HG03439 (cell line): ENCODE measurements at regions not wholly inside any gene's neighbourhood (a gene's known extent, or its start where the extent isn't known, plus 50 kb on each side); places are given as distances from the start of the nearest gene placed in this dataset.
"Not testable (repeated sequence)": the region's sequence is repeated elsewhere in the genome, so short reads cannot be mapped to it uniquely, and the experiment has no call there.

Source experiments
- ATAC-seq: cut with Tn5 transposase; IDR thresholded peaks from one replicate; pipeline ENCODE4 v1.9.1; 2021; ENCODE audit warnings: mild to moderate bottlenecking, moderate library complexity; ENCODE audit not compliant: unreplicated experiment

GRCh38 chr6:67686225-67686624, 948.9 kb upstream of the ADGRB3 start:
- ATAC-seq: not testable (repeated sequence)

DNA sequence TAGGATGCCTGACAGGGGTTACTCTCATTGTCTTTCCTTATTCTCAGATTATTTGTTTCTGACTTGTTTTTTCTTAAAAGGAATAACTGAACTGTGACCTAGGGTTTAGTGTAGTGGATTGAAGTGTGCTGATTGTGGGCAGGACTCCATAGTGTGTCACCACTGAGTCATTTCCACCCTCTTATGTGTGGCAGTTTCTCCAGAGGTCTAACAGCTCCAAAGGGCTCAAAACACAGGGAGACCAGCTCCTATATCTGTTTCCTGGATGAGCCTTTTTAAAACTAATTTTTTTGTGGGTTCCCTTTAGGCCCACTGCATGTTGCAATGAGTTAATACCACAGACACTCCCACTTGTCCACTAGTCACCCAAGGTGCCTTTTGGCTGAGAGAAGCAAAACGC, 951.1 kb upstream of the ADGRB3 start:
- ATAC-seq: no peak

DNA sequence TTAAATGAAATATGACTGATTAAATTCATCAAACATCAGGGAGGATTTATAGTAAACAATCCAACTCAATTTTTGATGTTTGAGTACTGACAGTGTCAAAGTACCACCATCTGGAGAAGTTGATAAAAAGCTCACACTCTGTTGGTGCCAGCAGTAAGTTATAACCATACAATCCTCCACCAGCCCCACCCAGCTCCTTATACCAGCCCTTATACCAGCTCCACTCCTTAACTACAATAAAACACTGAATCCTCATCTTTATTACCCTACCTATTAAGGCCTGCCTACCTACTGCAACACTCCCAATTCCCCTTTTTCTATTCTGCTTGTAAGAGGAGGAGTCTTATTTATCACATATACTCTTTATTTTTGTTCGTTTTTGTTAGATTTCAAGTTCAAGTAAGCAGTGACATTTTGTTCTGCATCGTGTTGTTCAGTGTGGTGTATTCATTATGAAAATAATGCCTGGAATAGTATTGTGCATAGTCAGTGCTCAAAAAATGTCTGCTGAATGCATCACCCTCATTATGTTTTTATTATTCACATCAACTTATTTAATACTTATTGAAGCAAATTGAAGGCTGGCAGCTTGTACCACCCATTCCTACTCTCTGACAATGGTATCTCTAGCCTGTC, 954.7 kb upstream of the ADGRB3 start:
- ATAC-seq: no peak

- no peak for ATAC-seq
Measured at GRCh38 chr6:67679566-67680296, 955.4 kb upstream of the ADGRB3 start.

GRCh38 chr6:67676892-67677291, 958.2 kb upstream of the ADGRB3 start:
- ATAC-seq: no peak

DNA sequence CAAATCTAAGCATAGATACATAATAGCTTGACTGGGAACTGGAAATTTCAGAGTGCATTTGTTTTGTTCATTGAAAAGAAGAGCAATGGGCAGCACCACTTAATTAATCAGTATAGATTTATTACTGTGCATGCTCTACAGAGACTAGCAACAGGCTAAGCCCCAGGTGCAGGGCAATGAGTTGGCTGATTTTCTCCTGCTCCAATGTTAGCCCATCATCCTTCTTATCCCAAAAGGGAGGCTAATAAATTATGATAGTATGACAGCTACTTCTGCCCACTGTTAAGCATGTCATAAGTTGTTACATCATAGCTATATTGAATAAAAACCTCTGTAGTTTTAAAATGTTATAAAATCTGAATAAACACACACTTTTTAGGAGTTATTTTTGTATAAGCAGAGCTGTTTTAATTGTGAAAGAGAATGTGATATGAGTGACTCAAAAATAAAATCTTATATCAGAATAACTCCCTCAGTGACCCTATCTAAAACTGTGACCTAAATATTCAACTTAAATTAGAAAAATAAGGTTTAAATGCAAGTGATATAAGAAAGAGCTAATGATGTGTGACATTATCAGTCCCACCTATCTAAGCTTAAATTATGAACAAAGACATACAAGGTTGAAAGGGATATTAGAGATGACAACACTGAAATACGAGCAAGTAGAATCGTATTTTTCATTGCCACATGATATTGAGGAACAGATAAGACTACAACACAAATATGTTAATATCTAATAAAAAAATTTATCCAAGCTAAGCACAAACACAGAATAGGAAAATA, 967.3 kb upstream of the ADGRB3 start:
- no peak for ATAC-seq

GRCh38 chr6:67666177-67666964, 968.7 kb upstream of the ADGRB3 start:
- no peak for ATAC-seq

- no peak for ATAC-seq
Measured at GRCh38 chr6:67664942-67665341, 970.1 kb upstream of the ADGRB3 start.

DNA sequence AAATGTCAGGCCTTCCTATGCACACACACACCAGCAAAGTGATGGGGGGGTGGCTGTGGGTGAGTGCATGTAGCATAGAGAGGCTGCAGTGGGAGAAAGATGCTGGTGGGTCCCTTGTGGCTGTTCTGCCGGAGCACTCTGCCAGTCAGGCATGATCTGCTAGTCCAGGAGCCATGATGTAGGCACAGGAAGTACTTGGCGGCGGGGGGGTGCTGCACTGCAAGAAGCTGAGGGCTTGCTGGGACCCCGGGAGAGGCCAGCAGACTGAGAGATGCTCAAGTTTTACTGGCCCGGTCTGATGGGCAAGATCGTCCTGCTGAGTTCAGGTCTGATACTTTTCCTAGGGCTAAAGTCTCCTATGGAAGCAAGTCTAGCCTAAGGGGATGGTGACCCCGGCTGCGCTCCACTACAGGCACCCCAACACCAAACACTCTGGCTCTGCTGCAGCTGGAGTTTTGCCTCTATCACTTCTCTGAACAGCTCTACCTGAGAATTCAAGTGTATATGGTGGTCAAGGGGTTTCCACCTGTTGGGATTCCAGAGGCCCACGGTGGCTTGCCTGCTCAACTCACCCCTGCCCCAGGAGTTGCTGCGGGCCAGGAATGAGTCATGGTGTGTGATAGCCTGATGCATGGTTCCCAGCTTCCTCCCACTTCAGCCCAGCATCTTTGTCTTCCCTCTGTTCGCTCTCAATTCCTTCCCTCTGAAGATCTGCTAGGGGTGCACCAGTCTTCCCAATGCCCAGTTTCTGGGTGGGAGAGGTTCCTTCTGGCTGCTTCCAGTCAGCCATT, 971.8 kb upstream of the ADGRB3 start:
- ATAC-seq: no peak

GRCh38 chr6:67653561-67653960, 981.5 kb upstream of the ADGRB3 start:
- no peak for ATAC-seq

DNA sequence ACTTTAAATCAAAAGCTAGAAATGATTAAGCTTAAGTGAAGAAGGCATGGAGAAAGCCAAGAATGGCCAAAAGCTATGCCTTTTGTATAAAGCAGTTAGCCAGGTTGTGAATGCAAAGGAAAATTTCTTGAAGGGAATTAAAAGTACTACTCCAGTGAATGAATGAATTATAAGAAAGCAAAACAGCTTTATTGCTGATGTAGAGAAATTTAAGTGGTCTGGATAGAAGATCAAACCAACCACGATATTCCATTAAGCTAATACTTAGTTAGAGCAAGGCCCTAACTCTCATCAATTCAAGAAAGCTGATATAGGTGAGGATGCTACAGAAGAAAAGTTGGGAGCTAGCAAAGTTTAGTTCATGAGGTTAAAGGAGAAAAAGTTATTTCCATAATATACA, 988.5 kb upstream of the ADGRB3 start:
- ATAC-seq: no peak

DNA sequence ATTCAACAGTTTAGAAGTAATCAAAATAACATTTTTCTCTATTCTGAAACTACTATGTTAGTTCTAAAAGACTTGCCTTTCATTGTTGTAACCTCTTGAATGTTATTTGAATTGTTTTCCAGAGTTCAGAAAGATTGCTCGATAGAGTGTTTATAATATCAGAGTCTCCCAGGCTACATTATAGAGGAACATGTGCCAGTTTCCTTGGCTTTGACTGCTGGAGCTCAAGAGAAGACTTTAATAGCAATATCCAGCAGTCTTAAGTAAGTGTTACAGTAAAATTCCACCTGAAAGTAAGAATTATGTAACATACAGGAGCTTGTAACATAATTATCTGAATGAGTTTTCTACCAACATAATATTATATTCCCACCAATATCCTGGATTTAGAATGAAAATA, 991.8 kb upstream of the ADGRB3 start:
- ATAC-seq: no peak

DNA sequence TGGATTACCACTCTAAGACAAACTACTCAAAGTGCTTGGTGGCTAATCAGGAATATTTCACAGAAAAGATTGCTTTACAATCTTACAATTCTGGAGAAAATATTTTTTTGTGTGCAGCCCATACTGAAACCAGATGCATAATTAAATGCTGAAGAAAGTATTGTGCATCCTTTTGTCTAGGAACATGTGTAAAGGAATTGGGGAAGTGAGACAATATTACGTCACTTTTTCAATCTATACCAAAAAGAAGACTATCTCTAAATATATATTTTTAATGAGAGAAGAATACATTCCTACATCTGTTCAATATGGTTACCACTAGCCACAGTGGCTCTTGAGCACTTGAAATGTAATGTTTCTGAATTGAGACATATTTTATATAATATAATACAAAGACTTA, 992.5 kb upstream of the ADGRB3 start:
- ATAC-seq: no peak

- ATAC-seq: no peak
Measured at GRCh38 chr6:67640484-67640883, 994.6 kb upstream of the ADGRB3 start.

DNA sequence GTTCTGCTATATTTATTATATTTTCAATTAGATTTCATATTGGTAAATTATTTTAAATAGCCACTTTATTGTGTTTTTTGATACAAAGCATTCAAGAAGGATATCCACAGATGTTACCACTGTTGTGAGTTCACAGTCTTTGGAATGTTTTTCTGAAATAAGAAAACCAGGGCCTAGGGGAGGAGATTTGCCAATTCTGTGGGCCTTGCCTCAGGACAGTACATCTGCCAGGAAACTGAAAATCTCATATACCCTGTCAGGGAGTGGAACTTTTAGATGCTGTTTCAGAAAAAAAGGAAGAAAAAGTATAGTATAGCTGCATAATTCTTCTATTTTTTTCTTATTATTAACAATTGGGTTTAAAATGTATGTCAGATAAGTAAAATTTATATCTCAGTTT, 995.9 kb upstream of the ADGRB3 start:
- no peak for ATAC-seq

DNA sequence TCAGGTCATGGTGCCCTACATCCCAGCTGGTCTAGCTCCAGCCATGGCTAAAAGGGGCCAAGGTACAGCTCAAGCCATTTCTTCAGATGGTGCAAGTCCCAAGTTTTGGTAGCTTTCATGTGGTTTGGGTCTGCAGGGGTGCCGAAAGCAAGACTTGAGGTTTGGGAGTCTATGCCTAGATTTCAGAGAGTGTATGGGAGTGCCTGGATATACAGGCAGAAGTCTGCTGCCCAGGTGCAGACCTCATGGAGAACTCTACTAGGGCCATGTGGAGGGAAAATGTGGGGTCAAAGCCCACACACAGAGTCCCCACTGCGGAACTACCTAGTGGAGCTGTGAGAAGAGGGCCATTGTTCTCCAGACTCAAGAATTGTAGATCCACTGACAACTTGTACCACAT, 1000.9 kb upstream of the ADGRB3 start:
- ATAC-seq: no peak

GRCh38 chr6:67633058-67633457, 1002.0 kb upstream of the ADGRB3 start:
- ATAC-seq: no peak

DNA sequence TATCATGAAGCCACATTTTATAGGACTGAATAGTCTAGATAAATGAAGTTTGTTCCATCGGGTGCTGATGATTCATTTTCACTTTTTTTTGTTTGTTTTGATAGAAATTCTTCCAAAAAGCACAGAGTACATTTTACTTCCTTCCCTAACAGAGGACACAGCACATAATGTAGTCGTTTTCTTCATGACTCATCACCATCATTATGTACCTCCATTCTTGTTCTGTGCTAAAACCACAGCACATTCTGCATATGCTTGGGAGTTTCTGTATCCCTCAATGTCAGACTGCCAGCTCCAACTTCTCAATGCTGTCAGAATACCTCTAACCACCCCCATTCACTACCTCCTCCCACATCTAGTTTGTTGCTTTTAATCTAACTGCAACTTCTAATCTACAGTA, 1004.9 kb upstream of the ADGRB3 start:
- no peak for ATAC-seq

- ATAC-seq: no peak
Measured at GRCh38 chr6:67629258-67629657, 1005.8 kb upstream of the ADGRB3 start.

DNA sequence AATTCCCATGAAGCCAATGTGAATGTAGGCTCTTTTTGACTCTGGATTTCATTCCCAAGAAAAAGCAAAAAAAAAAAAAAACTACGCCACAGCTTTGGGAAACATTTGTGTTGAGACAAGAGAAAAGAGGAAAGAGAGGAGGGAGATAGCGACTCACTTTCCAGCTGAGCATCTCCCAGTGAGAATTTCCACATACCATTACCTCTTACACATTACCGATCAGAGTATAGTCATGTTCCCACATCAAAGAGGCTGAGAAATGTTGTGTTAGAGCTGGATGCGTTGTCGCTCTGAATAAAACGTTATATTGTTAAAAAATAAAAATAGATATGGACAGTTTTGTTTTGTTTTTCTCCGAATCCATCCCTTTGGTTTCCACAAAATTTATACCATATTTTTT, 1019.3 kb upstream of the ADGRB3 start:
- no peak for ATAC-seq
